H1 (cell line): ENCODE measurements at regions not wholly inside any gene's neighbourhood (a gene's known extent, or its start where the extent isn't known, plus 50 kb on each side); places are given as distances from the start of the nearest gene placed in this dataset.
A peak's percentile ranks its signal among the peaks of the same experiment; 100 is the strongest.

Source experiments
- CTCF ChIA-PET: fragments of 300-600 bp; sonication (Branson Sonifier 250); formaldehyde crosslinking; loops from one replicate; lab custom pipeline; 2021; ENCODE audit not compliant: partially characterized antibody; lab: Charles Lee
- POLR2A ChIA-PET: fragments of 300-600 bp; sonication (Branson Sonifier 250); formaldehyde crosslinking; loops from one replicate; lab custom pipeline; 2021; ENCODE audit warnings: inconsistent platforms; ENCODE audit not compliant: partially characterized antibody; lab: Charles Lee
- DNase-seq, 2 experiments: peaks; one replicate each; pipeline versions ENCODE4 v3.0.0 to v3.0.0-alpha.2; 2010 to 2022; ENCODE audit warnings: low spot score in 2 of 2, low read depth in 1 of 2, mixed read lengths in 1 of 2
- FAIRE-seq: peaks from 2 replicates; lab custom pipeline; 2011; peaks lifted over from hg19 to GRCh38; lab: Jason Lieb, UNC
- H2AFZ ChIP-seq: 2 replicates; pipeline ENCODE4 v1.8.1; 2012; ENCODE audit warnings: low read length, inconsistent platforms
- H2AK5ac ChIP-seq: 2 replicates; pipeline ENCODE4 v1.6.1; 2013; ENCODE audit warnings: low read depth, low read length
- H2BK120ac ChIP-seq: replicated peaks from 2 replicates; pipeline ENCODE3; 2013; ENCODE audit warnings: low read depth, low read length, inconsistent platforms
- H2BK12ac ChIP-seq: 2 replicates; pipeline ENCODE4 v1.6.1; 2013; ENCODE audit warnings: low read depth, low read length
- H2BK15ac ChIP-seq: 2 replicates; pipeline ENCODE4 v1.6.1; 2013; ENCODE audit warnings: low read length
- H2BK20ac ChIP-seq: 2 replicates; pipeline ENCODE4 v1.6.1; 2013; ENCODE audit warnings: low read length
- H2BK5ac ChIP-seq: 2 replicates; pipeline ENCODE4 v1.6.1; 2013; ENCODE audit warnings: low read depth, low read length
- H3K14ac ChIP-seq: 2 replicates; pipeline ENCODE4 v1.6.1; 2013; ENCODE audit warnings: inconsistent platforms; ENCODE audit not compliant: insufficient read length
- H3K18ac ChIP-seq: 2 replicates; pipeline ENCODE4 v1.6.1; 2013; ENCODE audit warnings: low read length; ENCODE audit errors: extremely low read depth
- H3K23ac ChIP-seq: 2 replicates; pipeline ENCODE4 v1.6.1; 2013; ENCODE audit warnings: inconsistent platforms; ENCODE audit not compliant: insufficient read length
- H3K23me2 ChIP-seq: 2 replicates; pipeline ENCODE4 v1.6.1; 2013; ENCODE audit warnings: low read depth, low read length
- H3K27ac ChIP-seq: 2 replicates; pipeline ENCODE4 v1.6.1; 2011; ENCODE audit warnings: low read depth, low read length, inconsistent platforms
- H3K27me3 ChIP-seq, 4 experiments: replicated peaks in 1 of 4; 1 replicate in 1 of 4; 2 replicates in 3 of 4; pipeline versions ENCODE4 v1.6.1 to v1.8.1; 2011 to 2013; ENCODE audit warnings: low read length in 3 of 4, mild to moderate bottlenecking in 3 of 4, inconsistent platforms in 2 of 4, mixed read lengths in 2 of 4, moderate library complexity in 1 of 4; ENCODE audit not compliant: control insufficient read depth in 3 of 4, insufficient read depth in 3 of 4; ENCODE audit errors: extremely low read depth in 1 of 4
- H3K36me3 ChIP-seq, 4 experiments: 2 replicates each; pipeline versions ENCODE4 v1.6.1 to v1.8.1; 2011 to 2013; ENCODE audit warnings: mild to moderate bottlenecking in 4 of 4, low read length in 3 of 4, moderate library complexity in 2 of 4, control low read depth in 1 of 4, inconsistent platforms in 1 of 4; ENCODE audit not compliant: insufficient read depth in 4 of 4, control insufficient read depth in 2 of 4
- H3K4ac ChIP-seq: replicated peaks from 2 replicates; pipeline ENCODE3; 2013; ENCODE audit warnings: low read length, low read depth, mixed read lengths, inconsistent platforms; ENCODE audit not compliant: insufficient read length
- H3K4me1 ChIP-seq, 4 experiments: replicated peaks in 1 of 4; 1 replicate in 1 of 4; 2 replicates in 3 of 4; pipeline versions ENCODE4 v1.6.1 to v1.8.1; 2011 to 2013; ENCODE audit warnings: low read length in 3 of 4, inconsistent platforms in 2 of 4, mixed read lengths in 1 of 4; ENCODE audit not compliant: insufficient read depth in 4 of 4, control insufficient read depth in 3 of 4
- H3K4me2 ChIP-seq, 2 experiments: 2 replicates each; pipeline versions ENCODE4 v1.6.1 to v1.8.1; 2011 to 2013; ENCODE audit warnings: low read depth in 2 of 2, low read length in 2 of 2, control low read depth in 1 of 2, inconsistent platforms in 1 of 2, mild to moderate bottlenecking in 1 of 2; ENCODE audit not compliant: insufficient read depth in 1 of 2
- H3K4me3 ChIP-seq, 4 experiments: fragments of 200-600, 300-600 bp in 1 of 4; sonication (generic), shearing (Covaris generic), sonication (Bioruptor Twin) in 1 of 4; 2 replicates each; pipeline versions ENCODE4 v1.5.1 to v1.8.1; 2011 to 2016; ENCODE audit warnings: low read length in 4 of 4, low read depth in 3 of 4, control low read depth in 2 of 4, inconsistent platforms in 2 of 4, mild to moderate bottlenecking in 2 of 4, mixed read lengths in 1 of 4, moderate library complexity in 1 of 4; ENCODE audit not compliant: insufficient read depth in 2 of 4; ENCODE audit errors: extremely low read depth in 1 of 4
- H3K56ac ChIP-seq: replicated peaks from 2 replicates; pipeline ENCODE3; 2013; ENCODE audit warnings: low read depth, mild to moderate bottlenecking, mixed read lengths, low read length, inconsistent platforms; ENCODE audit not compliant: insufficient read length
- H3K79me1 ChIP-seq: 2 replicates; pipeline ENCODE4 v1.6.1; 2013; ENCODE audit warnings: low read depth, low read length, control low read depth
- H3K79me2 ChIP-seq, 2 experiments: 2 replicates each; pipeline versions ENCODE4 v1.6.1 to v1.8.1; 2012 to 2013; ENCODE audit warnings: low read length in 2 of 2, mild to moderate bottlenecking in 2 of 2, inconsistent platforms in 1 of 2; ENCODE audit not compliant: insufficient read depth in 2 of 2, control insufficient read depth in 1 of 2
- H3K9ac ChIP-seq, 4 experiments: replicated peaks in 1 of 4; 1 replicate in 1 of 4; 2 replicates in 3 of 4; pipeline versions ENCODE4 v1.6.1 to v1.8.1; 2011 to 2013; ENCODE audit warnings: low read depth in 3 of 4, low read length in 3 of 4, control low read depth in 2 of 4, mild to moderate bottlenecking in 2 of 4, moderate library complexity in 2 of 4, inconsistent platforms in 1 of 4; ENCODE audit errors: extremely low read depth in 1 of 4
- H3K9me3 ChIP-seq, 2 experiments: 2 replicates each; pipeline versions ENCODE4 v1.6.1 to v1.8.1; 2012 to 2013; ENCODE audit warnings: mild to moderate bottlenecking in 2 of 2, moderate library complexity in 2 of 2, control low read depth in 1 of 2, inconsistent platforms in 1 of 2, low read depth in 1 of 2, low read length in 1 of 2, mixed read lengths in 1 of 2; ENCODE audit not compliant: insufficient read depth in 2 of 2
- H4K20me1 ChIP-seq, 2 experiments: replicated peaks in 1 of 2; 2 replicates each; pipeline versions ENCODE3 to v1.8.1; 2011 to 2013; ENCODE audit warnings: inconsistent platforms in 2 of 2, low read length in 2 of 2, mild to moderate bottlenecking in 1 of 2; ENCODE audit not compliant: insufficient read depth in 2 of 2, control insufficient read depth in 1 of 2
- H4K5ac ChIP-seq: 2 replicates; pipeline ENCODE4 v1.6.1; 2013; ENCODE audit warnings: low read length, low read depth, mixed read lengths, inconsistent platforms; ENCODE audit not compliant: insufficient read length
- H4K8ac ChIP-seq: 2 replicates; pipeline ENCODE4 v1.8.0; 2013; ENCODE audit warnings: mild to moderate bottlenecking, moderate library complexity, low read length, inconsistent platforms; ENCODE audit not compliant: insufficient read depth; ENCODE audit errors: extremely low read depth
- H4K91ac ChIP-seq: replicated peaks from 2 replicates; pipeline ENCODE3; 2013; ENCODE audit warnings: low read length, mixed read lengths, inconsistent platforms; ENCODE audit not compliant: insufficient read length
- BCL11A ChIP-seq, 2 experiments: IDR thresholded peaks; one replicate each; pipeline ENCODE4 v1.6.1; 2011; ENCODE audit warnings: low read depth in 2 of 2, low read length in 2 of 2, mild to moderate bottlenecking in 2 of 2
- BRCA1 ChIP-seq: IDR thresholded peaks from 2 replicates; pipeline ENCODE4 v1.6.1; 2012; ENCODE audit warnings: low read depth, low read length, improper control_type of control experiment
- CBX8 ChIP-seq: fragments of 300-800, 300-1000 bp; sonication (generic); IDR thresholded peaks from 2 replicates; pipeline ENCODE4 v1.7.1; 2016; ENCODE audit warnings: low read depth, low read length, borderline replicate concordance
- GABPA ChIP-seq: IDR thresholded peaks from 2 replicates; pipeline ENCODE4 v1.6.1; 2011; ENCODE audit warnings: mild to moderate bottlenecking, low read length, moderate library complexity, borderline replicate concordance; ENCODE audit not compliant: insufficient read depth
- HDAC2 ChIP-seq, 2 experiments: fragments of 300-600 bp in 1 of 2; sonication (generic) in 1 of 2; IDR thresholded peaks; 2 replicates each; pipeline ENCODE4 v1.6.1; 2011 to 2012; ENCODE audit warnings: low read depth in 2 of 2, low read length in 2 of 2, mild to moderate bottlenecking in 2 of 2, moderate library complexity in 2 of 2, borderline replicate concordance in 1 of 2, inconsistent platforms in 1 of 2
- KDM1A ChIP-seq: fragments of 200-600, 300-600 bp; sonication (generic); IDR thresholded peaks from 2 replicates; pipeline ENCODE4 v1.7.1; 2016; ENCODE audit warnings: mild to moderate bottlenecking, low read length, borderline replicate concordance
- SIRT6 ChIP-seq: IDR thresholded peaks from one replicate; pipeline ENCODE4 v1.7.1; 2012; ENCODE audit warnings: low read length, inconsistent platforms
- SRF ChIP-seq: IDR thresholded peaks from 2 replicates; pipeline ENCODE4 v1.6.1; 2011; ENCODE audit warnings: mild to moderate bottlenecking, low read depth, low read length, moderate library complexity
- USF2 ChIP-seq: IDR thresholded peaks from 2 replicates; pipeline ENCODE4 v1.6.1; 2011; ENCODE audit warnings: low read length, improper control_type of control experiment
- WGBS, 2 experiments: shearing (Covaris generic) in 1 of 2; methylation state at CpG; one replicate each; pipeline versions ENCODE4 v1.1.6 to v1.1.7; 2013 to 2015; ENCODE audit warnings: low lambda C conversion rate in 2 of 2, mixed read lengths in 2 of 2, inconsistent platforms in 1 of 2, low coverage in 1 of 2, missing lambda C conversion rate in 1 of 2; ENCODE audit not compliant: insufficient replicate concordance in 2 of 2, insufficient coverage in 1 of 2, insufficient read length in 1 of 2; ENCODE audit errors: extremely low coverage in 1 of 2, missing lambda C conversion rate in 1 of 2; 5-methylcytosine and 5-hydroxymethylcytosine counted together
- TF ChIP-seq, protein P1 (sequence below), 3 experiments: IDR thresholded peaks; 1 replicate in 2 of 3; 2 replicates in 1 of 3; pipeline versions ENCODE4 v1.5.1 to v1.6.1; 2011; ENCODE audit warnings: low read length in 3 of 3, mild to moderate bottlenecking in 3 of 3, inconsistent platforms in 2 of 3, low read depth in 1 of 3, moderate library complexity in 1 of 3; ENCODE audit not compliant: insufficient read depth in 1 of 3; ENCODE audit errors: control extremely low read depth in 1 of 3

DNA sequence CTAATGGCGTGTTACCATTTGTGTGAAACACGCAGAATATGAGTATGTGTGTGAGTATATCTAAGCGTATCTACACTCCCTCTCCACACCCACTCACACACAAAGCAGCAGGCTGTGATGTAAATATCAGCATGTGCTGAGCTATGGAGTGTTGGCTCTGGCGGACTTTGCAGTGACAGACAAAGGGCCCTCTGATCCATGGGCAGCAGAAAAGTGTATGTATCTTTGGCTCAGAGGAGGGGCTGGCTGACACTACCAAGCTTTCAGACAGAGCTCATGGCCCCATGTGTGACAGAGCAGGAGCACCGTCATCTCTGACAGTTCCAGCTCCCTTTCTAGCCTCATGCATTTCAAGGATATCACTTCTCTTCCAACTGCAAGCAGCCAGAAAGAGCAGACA is 57.2 kb upstream of the ASB18 start:
- no peak overlapping the region for H3K9ac ChIP-seq
- no peaks in the 10 kb centered on the region for H3K27me3 ChIP-seq
- H2BK20ac ChIP-seq: no peak overlapping the region
- no peak for DNase-seq
- no peak overlapping the region for H4K91ac ChIP-seq
- no peak for FAIRE-seq
- no peak overlapping the region for H4K5ac ChIP-seq
- no peak overlapping the region for H3K4me3 ChIP-seq
- H3K4me2 ChIP-seq: no peak overlapping the region
- no peaks in the 10 kb centered on the region for H4K20me1 ChIP-seq
- H3K23me2 ChIP-seq: peaks cover 2% of the 10 kb centered on the region; the same call in 1 of the 2 replicates
- H2BK5ac ChIP-seq: no peak overlapping the region
- ChIA-PET CTCF (interaction anchor here (1.0 to 5.9 kb wide), 3 partner anchors 11 to 32 kb away, joined by 3 to 42 read pairs (median 4); no protein-coding TSS in a partner anchor), POLR2A (interaction anchor here (0.8 kb wide), 1 partner anchor 22 kb away, joined by 3 read pairs; no protein-coding TSS in a partner anchor)
- no peak overlapping the region for H2BK15ac ChIP-seq
- no peak overlapping the region for H3K23ac ChIP-seq
- no peak overlapping the region for H2AK5ac ChIP-seq
- H2BK120ac ChIP-seq: no peak overlapping the region
- no peak overlapping the region for H2AFZ ChIP-seq
- 86% methylated on average over 5 of the region's 5 CpGs; no CpG with 5 or more reads in 1 of the 2 experiments for WGBS, 2 experiments
- H4K8ac ChIP-seq: peak overlapping the region; percentile 37; the same call in 1 of the 2 replicates
- no peak overlapping the region for H3K27ac ChIP-seq
- no peaks in the 10 kb centered on the region for H3K4me1 ChIP-seq
- H3K79me1 ChIP-seq: no peaks in the 10 kb centered on the region
- H3K9me3 ChIP-seq: peaks cover 0 to 5% of the 10 kb centered on the region in 2 experiments; a peak in 1 of 4 replicates
- H3K36me3 ChIP-seq: no peaks in the 10 kb centered on the region
- no peaks in the 10 kb centered on the region for H3K79me2 ChIP-seq
- H2BK12ac ChIP-seq: no peak overlapping the region
- no peak overlapping the region for H3K18ac ChIP-seq
- H3K56ac ChIP-seq: no peak overlapping the region
- no peak overlapping the region for H3K14ac ChIP-seq
- no peak overlapping the region for H3K4ac ChIP-seq
- TF ChIP-seq SIRT6 (no peak), GABPA (no peak), BRCA1 (no peak), SRF (no peak), BCL11A (IDR thresholded peaks at IDR 0.05; ENCODE audit: low read depth in 2 of 2, low read length in 2 of 2) (no peak), HDAC2 (IDR thresholded peaks at IDR 0.05; ENCODE audit: borderline replicate concordance in 1 of 2, low read depth in 2 of 2, low read length in 2 of 2) (no peak), KDM1A (no peak), USF2 (no peak), CBX8 (no peak)
- TF ChIP-seq, protein P1, sequence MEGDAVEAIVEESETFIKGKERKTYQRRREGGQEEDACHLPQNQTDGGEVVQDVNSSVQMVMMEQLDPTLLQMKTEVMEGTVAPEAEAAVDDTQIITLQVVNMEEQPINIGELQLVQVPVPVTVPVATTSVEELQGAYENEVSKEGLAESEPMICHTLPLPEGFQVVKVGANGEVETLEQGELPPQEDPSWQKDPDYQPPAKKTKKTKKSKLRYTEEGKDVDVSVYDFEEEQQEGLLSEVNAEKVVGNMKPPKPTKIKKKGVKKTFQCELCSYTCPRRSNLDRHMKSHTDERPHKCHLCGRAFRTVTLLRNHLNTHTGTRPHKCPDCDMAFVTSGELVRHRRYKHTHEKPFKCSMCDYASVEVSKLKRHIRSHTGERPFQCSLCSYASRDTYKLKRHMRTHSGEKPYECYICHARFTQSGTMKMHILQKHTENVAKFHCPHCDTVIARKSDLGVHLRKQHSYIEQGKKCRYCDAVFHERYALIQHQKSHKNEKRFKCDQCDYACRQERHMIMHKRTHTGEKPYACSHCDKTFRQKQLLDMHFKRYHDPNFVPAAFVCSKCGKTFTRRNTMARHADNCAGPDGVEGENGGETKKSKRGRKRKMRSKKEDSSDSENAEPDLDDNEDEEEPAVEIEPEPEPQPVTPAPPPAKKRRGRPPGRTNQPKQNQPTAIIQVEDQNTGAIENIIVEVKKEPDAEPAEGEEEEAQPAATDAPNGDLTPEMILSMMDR (IDR thresholded peaks at IDR 0.05; ENCODE audit: control extremely low read depth in 1 of 3, insufficient read depth in 1 of 3, low read depth in 1 of 3, low read length in 3 of 3): no peak
